ENCODE measurements at regions not wholly inside any gene's neighbourhood (a gene's known extent, or its start where the extent isn't known, plus 50 kb on each side); places are given as distances from the start of the nearest gene placed in this dataset.

DNA sequence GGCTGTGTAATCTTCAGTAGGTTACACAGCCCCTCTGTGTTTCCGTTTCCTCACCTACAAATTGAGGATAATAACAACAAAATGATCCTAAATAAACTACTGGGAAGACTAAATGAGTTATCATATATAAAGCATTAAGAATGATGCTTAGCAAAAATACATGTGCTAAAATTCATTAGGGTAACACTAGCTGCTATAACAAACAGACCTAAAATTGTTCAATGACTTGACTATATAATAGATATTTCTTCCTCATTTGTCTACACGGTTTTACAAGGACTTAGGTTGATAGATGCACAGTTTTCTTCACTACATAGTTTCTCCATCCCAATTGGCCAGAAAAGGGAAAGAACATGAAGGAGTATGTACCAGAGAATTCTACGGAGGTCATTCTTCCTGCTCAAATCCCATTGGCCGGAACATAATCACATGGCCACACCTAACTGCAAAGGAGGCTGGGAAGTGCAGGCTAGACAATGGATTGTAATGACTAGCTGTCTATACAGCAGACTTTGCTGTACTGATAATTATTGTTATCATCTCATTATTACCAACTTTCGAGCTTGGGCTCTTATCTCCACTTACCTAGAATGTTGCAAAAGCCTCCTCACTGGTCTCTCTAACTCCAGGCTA is 223.5 kb upstream of the NUDT4 start:
- no peaks in the 10 kb centered on the region for H3K36me3 ChIP-seq (ENCODE audit: control insufficient read depth, insufficient read depth, low read length)
- FAIRE-seq (no peak), DNase-seq (ENCODE audit: low read depth) (no peak)
- H3K4me3 ChIP-seq (ENCODE audit: low read depth, low read length), result no peak overlapping the region
- TF ChIP-seq, protein P1, sequence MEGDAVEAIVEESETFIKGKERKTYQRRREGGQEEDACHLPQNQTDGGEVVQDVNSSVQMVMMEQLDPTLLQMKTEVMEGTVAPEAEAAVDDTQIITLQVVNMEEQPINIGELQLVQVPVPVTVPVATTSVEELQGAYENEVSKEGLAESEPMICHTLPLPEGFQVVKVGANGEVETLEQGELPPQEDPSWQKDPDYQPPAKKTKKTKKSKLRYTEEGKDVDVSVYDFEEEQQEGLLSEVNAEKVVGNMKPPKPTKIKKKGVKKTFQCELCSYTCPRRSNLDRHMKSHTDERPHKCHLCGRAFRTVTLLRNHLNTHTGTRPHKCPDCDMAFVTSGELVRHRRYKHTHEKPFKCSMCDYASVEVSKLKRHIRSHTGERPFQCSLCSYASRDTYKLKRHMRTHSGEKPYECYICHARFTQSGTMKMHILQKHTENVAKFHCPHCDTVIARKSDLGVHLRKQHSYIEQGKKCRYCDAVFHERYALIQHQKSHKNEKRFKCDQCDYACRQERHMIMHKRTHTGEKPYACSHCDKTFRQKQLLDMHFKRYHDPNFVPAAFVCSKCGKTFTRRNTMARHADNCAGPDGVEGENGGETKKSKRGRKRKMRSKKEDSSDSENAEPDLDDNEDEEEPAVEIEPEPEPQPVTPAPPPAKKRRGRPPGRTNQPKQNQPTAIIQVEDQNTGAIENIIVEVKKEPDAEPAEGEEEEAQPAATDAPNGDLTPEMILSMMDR (IDR thresholded peaks at IDR 0.05; ENCODE audit: insufficient read depth, low read length, severe bottlenecking), result no peak
- no peaks in the 10 kb centered on the region for H3K27me3 ChIP-seq (ENCODE audit: control insufficient read depth, insufficient read depth, low read length)

DNA sequence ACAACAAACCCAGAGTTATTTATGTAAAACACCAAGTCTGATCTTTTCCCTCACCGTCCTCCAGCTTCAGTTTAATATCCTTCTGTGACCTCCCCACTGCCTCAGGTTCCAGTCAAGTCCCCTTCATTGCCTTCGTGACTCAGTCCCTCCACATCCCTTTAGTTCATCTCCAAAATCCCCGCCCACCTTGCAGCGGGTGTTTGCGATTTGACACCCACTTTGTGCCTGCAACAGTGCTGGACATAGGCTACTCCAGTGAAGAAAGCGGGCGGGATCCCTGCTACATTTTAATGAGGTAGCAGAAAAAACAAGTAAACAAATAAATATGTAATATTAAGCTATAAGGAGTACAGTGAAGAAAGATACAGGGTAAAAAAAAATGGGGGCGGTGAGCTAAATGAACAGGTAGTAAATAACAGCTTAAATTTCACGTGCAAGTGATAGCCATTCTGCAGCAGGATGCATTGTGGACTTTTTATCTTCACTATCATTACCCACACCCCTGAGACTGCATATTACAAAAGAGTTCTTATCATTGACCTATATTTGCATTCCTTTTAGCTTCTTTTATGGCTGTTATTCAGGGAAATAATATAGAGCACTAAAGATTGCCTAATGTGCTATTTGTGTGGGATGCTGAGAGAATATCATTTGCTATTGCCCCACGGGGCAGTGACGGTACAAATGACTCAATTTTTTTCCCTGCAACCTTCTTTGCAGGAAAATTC is 222.8 kb upstream of the NUDT4 start:
- H3K27me3 ChIP-seq (ENCODE audit: control insufficient read depth, insufficient read depth, low read length), result no peaks in the 10 kb centered on the region
- TF ChIP-seq, protein P1 (IDR thresholded peaks at IDR 0.05; ENCODE audit: insufficient read depth, low read length, severe bottlenecking), result no peak
- no peak overlapping the region for H3K4me3 ChIP-seq (ENCODE audit: low read depth, low read length)
- FAIRE-seq, result no peak
- no peak for DNase-seq (ENCODE audit: low read depth)
- H3K36me3 ChIP-seq (ENCODE audit: control insufficient read depth, insufficient read depth, low read length), result no peaks in the 10 kb centered on the region

DNA sequence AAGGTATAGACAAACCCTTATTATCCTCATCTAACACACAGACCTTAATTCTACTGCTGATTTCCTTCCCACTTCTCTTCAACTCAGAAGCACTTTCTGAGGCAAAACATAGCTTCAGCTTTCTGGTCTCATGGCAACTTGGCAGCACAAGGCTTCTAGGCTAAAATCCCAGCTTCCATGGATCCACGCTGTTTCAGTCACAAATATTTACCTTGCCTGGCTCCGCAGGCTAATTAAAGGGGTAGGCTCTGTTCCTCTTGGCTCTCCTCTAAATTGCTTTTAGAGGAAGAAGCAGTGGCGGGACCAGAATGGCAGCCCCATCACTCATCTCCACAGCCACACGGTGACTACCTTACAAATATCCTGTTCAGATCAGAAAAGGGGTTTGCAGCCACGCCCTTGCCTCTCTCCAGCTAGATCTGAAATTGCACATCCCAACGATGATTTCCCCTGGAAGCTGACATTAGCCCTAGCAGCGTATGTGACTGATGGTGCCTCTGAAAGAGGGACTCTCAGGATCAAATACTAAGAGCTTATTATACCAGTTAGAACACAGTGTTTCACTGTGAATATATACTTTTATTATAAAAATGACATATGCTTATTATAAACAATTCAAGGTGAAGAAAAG is 221.5 kb upstream of the NUDT4 start:
- no peak for DNase-seq (ENCODE audit: low read depth)
- no peaks in the 10 kb centered on the region for H3K36me3 ChIP-seq (ENCODE audit: control insufficient read depth, insufficient read depth, low read length)
- H3K27me3 ChIP-seq (ENCODE audit: control insufficient read depth, insufficient read depth, low read length), result no peaks in the 10 kb centered on the region
- FAIRE-seq, result no peak
- no peak overlapping the region for H3K4me3 ChIP-seq (ENCODE audit: low read depth, low read length)
- TF ChIP-seq, protein P1 (IDR thresholded peaks at IDR 0.05; ENCODE audit: insufficient read depth, low read length, severe bottlenecking), result no peak

DNA sequence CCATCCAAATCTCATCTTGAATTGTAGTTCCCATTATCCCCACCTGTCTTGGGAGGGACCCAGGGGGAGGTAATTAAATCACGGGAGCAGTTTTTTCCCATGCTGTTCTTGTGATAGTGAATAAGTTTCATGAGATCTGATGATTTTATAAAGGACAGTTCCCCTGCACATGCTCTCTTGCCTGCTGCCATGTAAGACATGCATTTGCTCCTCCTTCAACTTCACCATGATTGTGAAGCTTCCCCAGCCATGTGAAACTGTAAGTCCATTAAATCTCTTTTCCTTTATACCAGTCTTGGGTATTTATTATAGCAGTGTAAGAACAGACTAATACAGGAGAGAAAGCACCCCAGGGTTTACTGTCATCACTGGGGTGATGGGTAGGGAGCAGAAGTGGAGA is 220.4 kb upstream of the NUDT4 start:
- Histone ChIP-seq H3K4me3 (ENCODE audit: low read depth, low read length) (no peak overlapping the region), H3K36me3 (ENCODE audit: control insufficient read depth, insufficient read depth, low read length) (no peaks in the 10 kb centered on the region), H3K27me3 (ENCODE audit: control insufficient read depth, insufficient read depth, low read length) (no peaks in the 10 kb centered on the region)
- TF ChIP-seq, protein P1 (IDR thresholded peaks at IDR 0.05; ENCODE audit: insufficient read depth, low read length, severe bottlenecking), result no peak
- DNase-seq (ENCODE audit: low read depth) (no peak), FAIRE-seq (no peak)

DNA sequence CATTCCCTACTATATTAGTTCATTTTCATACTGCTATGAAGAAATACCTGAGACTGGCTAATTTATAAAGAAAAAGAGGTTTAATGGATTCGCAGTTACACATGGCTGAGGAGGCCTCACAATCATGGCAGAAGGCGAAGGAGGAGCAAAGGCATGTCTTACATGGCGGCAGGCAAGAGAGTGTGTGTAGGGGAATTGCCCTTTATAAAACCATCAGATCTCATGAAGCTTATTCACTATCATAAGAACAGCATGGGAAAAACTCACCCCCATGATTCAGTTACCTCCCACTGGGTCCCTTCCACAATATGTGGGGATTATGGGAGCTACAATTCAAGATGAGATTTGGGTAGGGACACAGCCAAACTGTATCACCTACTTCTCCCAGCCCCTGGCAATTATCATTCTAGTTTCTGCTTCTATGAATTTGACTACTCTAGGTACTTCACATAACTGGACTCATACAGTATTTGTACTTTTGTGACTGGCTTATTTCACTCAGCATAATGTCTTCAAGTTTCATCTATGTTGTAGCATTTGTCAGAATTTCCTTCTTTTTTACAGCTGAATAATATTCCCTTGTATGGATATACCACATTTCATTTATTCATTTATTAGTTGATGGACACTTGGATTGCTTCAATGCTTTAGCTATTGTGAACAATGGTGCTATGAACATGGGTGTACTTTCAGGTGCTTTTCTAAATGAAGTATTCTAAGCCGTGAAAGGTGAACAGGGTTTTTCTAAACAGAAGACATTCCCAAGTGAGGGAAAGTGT is 219.5 kb upstream of the NUDT4 start:
- no peak overlapping the region for H3K4me3 ChIP-seq (ENCODE audit: low read depth, low read length)
- DNase-seq (ENCODE audit: low read depth) (no peak), FAIRE-seq (no peak)
- no peaks in the 10 kb centered on the region for H3K36me3 ChIP-seq (ENCODE audit: control insufficient read depth, insufficient read depth, low read length)
- H3K27me3 ChIP-seq (ENCODE audit: control insufficient read depth, insufficient read depth, low read length), result no peaks in the 10 kb centered on the region
- TF ChIP-seq, protein P1 (IDR thresholded peaks at IDR 0.05; ENCODE audit: insufficient read depth, low read length, severe bottlenecking), result no peak
